ENCODE measurements at regions not wholly inside any gene's neighbourhood (a gene's known extent, or its start where the extent isn't known, plus 50 kb on each side); places are given as distances from the start of the nearest gene placed in this dataset.

GRCh38 chr3:159846255-159846654 lies 142.4 kb upstream of the IL12A start:
- Histone ChIP-seq H3K4me1 (replicated peaks in 1 of 2; ENCODE audit: control insufficient read depth in 2 of 2, insufficient read depth in 2 of 2, low read length in 2 of 2) (no peaks in the 10 kb centered on the region), H3K36me3 (ENCODE audit: control insufficient read depth, insufficient read depth, low read length) (no peaks in the 10 kb centered on the region), H3K9ac (ENCODE audit: insufficient read depth in 1 of 2, low read depth in 2 of 2, low read length in 2 of 2) (no peak overlapping the region), H3K4me2 (ENCODE audit: insufficient read depth, low read length) (no peak overlapping the region), H2AFZ (ENCODE audit: low read depth, low read length) (no peak overlapping the region), H3K9me3 (replicated peaks; ENCODE audit: control insufficient read depth, insufficient read depth, low read depth, low read length) (no peaks in the 10 kb centered on the region), H3K4me3 (no peak overlapping the region), H4K20me1 (replicated peaks; ENCODE audit: control insufficient read depth, insufficient read depth, low read length) (no peaks in the 10 kb centered on the region), H3K9me1 (ENCODE audit: control insufficient read depth, insufficient read depth, low read length) (no peaks in the 10 kb centered on the region), H3K79me2 (ENCODE audit: control insufficient read depth, insufficient read depth, low read length) (no peaks in the 10 kb centered on the region), H3K27me3 (ENCODE audit: control insufficient read depth in 2 of 2, insufficient read depth in 2 of 2, low read length in 2 of 2) (peaks cover 0 to 6% of the 10 kb centered on the region in 2 experiments; a peak in 1 of 5 replicates), H3K27ac (ENCODE audit: extremely low read depth, low read depth, low read length) (no peak overlapping the region)
- in situ Hi-C loops (cut with MboI), result no loop called here
- intact Hi-C loops (cut with micrococcal nuclease), result no loop called here
- no TSS peak for BruUV-seq (replicated peaks)
- no peak for FAIRE-seq
- WGBS (ENCODE audit: insufficient coverage, low coverage, missing lambda C conversion rate), result 0% methylated on average over 1 of the region's 1 CpG
- ChIA-PET POLR2A (no interaction called here), CTCF (ENCODE audit: low intra/inter-chr PET ratio) (no interaction called here)
- TF ChIP-seq HDAC6 (IDR thresholded peaks at IDR 0.05; ENCODE audit: low read depth, low read length), result no peak
- no peak for ATAC-seq
- DNase-seq (ENCODE audit: extremely low read depth in 1 of 4, low spot score in 3 of 4), result no peak

GRCh38 chr3:159848348-159849118 lies 140.1 kb upstream of the IL12A start:
- no peaks in the 10 kb centered on the region for H3K4me1 ChIP-seq (replicated peaks in 1 of 2; ENCODE audit: control insufficient read depth in 2 of 2, insufficient read depth in 2 of 2, low read length in 2 of 2)
- DNase-seq (ENCODE audit: extremely low read depth in 1 of 4, low spot score in 3 of 4), result no peak
- ChIA-PET CTCF (ENCODE audit: low intra/inter-chr PET ratio) (interaction anchor here (0.6 kb wide), 1 partner anchor 25 kb away, joined by 3 read pairs; no protein-coding TSS in a partner anchor), POLR2A (no interaction called here)
- H4K20me1 ChIP-seq (replicated peaks; ENCODE audit: control insufficient read depth, insufficient read depth, low read length), result no peaks in the 10 kb centered on the region
- no peaks in the 10 kb centered on the region for H3K9me3 ChIP-seq (replicated peaks; ENCODE audit: control insufficient read depth, insufficient read depth, low read depth, low read length)
- no peak for ATAC-seq
- no peaks in the 10 kb centered on the region for H3K79me2 ChIP-seq (ENCODE audit: control insufficient read depth, insufficient read depth, low read length)
- no peak for FAIRE-seq
- in situ Hi-C loops (cut with MboI) (no loop called here), intact Hi-C loops (cut with micrococcal nuclease) (no loop called here)
- no peak overlapping the region for H3K9ac ChIP-seq (ENCODE audit: insufficient read depth in 1 of 2, low read depth in 2 of 2, low read length in 2 of 2)
- H3K27ac ChIP-seq (ENCODE audit: extremely low read depth, low read depth, low read length), result no peak overlapping the region
- no peaks in the 10 kb centered on the region for H3K36me3 ChIP-seq (ENCODE audit: control insufficient read depth, insufficient read depth, low read length)
- no TSS peak for BruUV-seq (replicated peaks)
- H2AFZ ChIP-seq (ENCODE audit: low read depth, low read length), result no peak overlapping the region
- H3K4me3 ChIP-seq, result no peak overlapping the region
- no peaks in the 10 kb centered on the region for H3K9me1 ChIP-seq (ENCODE audit: control insufficient read depth, insufficient read depth, low read length)
- H3K27me3 ChIP-seq (ENCODE audit: control insufficient read depth in 2 of 2, insufficient read depth in 2 of 2, low read length in 2 of 2), result peaks cover 0 to 6% of the 10 kb centered on the region in 2 experiments; a peak in 1 of 5 replicates
- WGBS (ENCODE audit: insufficient coverage, low coverage, missing lambda C conversion rate), result 0% methylated on average over 3 of the region's 3 CpGs
- H3K4me2 ChIP-seq (ENCODE audit: insufficient read depth, low read length), result no peak overlapping the region
- TF ChIP-seq TRIM25 (IDR thresholded peaks at IDR 0.05; ENCODE audit: borderline replicate concordance), result no peak
- no peak for TF ChIP-seq ZNF23 (CRISPR knock-in tag; IDR thresholded peaks at IDR 0.05)
- TF ChIP-seq MED1 (CRISPR knock-in tag; IDR thresholded peaks at IDR 0.05; ENCODE audit: borderline replicate concordance), result no peak
- TF ChIP-seq TAF9B (IDR thresholded peaks at IDR 0.05; ENCODE audit: partially characterized antibody), result no peak
- no peak for TF ChIP-seq XRCC4 (IDR thresholded peaks at IDR 0.05; ENCODE audit: extremely low read depth, insufficient read depth, insufficient read length)
- no peak for TF ChIP-seq SIN3A (IDR thresholded peaks at IDR 0.05; ENCODE audit: borderline replicate concordance in 2 of 2, control insufficient read depth in 1 of 2, low read depth in 2 of 2, low read length in 2 of 2)
- TF ChIP-seq GABPA (tag; conservative IDR thresholded peaks at IDR 0.05; ENCODE audit: low read depth), result no peak
- no peak for TF ChIP-seq PYGO2 (tag; IDR thresholded peaks at IDR 0.05)
- TF ChIP-seq SMAD2 (IDR thresholded peaks at IDR 0.05; ENCODE audit: low read depth, low read length), result no peak
- TF ChIP-seq NFRKB (IDR thresholded peaks at IDR 0.05; ENCODE audit: low read depth), result no peak
- TF ChIP-seq MYBL2 (IDR thresholded peaks at IDR 0.05; ENCODE audit: low read depth), result no peak
- TF ChIP-seq MYBL2 (CRISPR knock-in tag; IDR thresholded peaks at IDR 0.05; ENCODE audit: borderline replicate concordance), result no peak
- no peak for TF ChIP-seq ZNF511 (CRISPR knock-in tag; IDR thresholded peaks at IDR 0.05)
